ENCODE measurements at regions not wholly inside any gene's neighbourhood (a gene's known extent, or its start where the extent isn't known, plus 50 kb on each side); places are given as distances from the start of the nearest gene placed in this dataset.

GRCh38 chr6:56758553-56758952 lies 115.9 kb upstream of the DST start:
- DNase-seq (ENCODE audit: low read depth in 2 of 2), result no peak
- TF ChIP-seq CTCF (IDR thresholded peaks at IDR 0.05; ENCODE audit: low read depth, low read length), result no peak
- H3K4me3 ChIP-seq (replicated peaks in 1 of 2; ENCODE audit: low read depth in 2 of 2, low read length in 2 of 2), result no peak overlapping the region

GRCh38 chr6:56758120-56758519 lies 115.4 kb upstream of the DST start:
- no peak for TF ChIP-seq CTCF (IDR thresholded peaks at IDR 0.05; ENCODE audit: low read depth, low read length)
- DNase-seq (ENCODE audit: low read depth in 2 of 2), result peak in 1 of 2 donors; percentile 29
- H3K4me3 ChIP-seq (replicated peaks in 1 of 2; ENCODE audit: low read depth in 2 of 2, low read length in 2 of 2), result no peak overlapping the region

- peak; percentile 53 for TF ChIP-seq CTCF (IDR thresholded peaks at IDR 0.05; ENCODE audit: low read depth, low read length)
- no peak overlapping the region for H3K4me3 ChIP-seq (replicated peaks in 1 of 2; ENCODE audit: low read depth in 2 of 2, low read length in 2 of 2)
- peak; percentile 72 to 83 for DNase-seq (ENCODE audit: low read depth in 2 of 2)
These were observed 114.9 kb upstream of the DST start for GRCh38 chr6:56757588-56757984.

- no peak for TF ChIP-seq CTCF (IDR thresholded peaks at IDR 0.05; ENCODE audit: low read depth, low read length)
- no peak overlapping the region for H3K4me3 ChIP-seq (replicated peaks in 1 of 2; ENCODE audit: low read depth in 2 of 2, low read length in 2 of 2)
- DNase-seq (ENCODE audit: low read depth in 2 of 2), result no peak
These were observed 114.3 kb upstream of the DST start for GRCh38 chr6:56756791-56757587.

GRCh38 chr6:56756219-56756789 lies 113.6 kb upstream of the DST start:
- no peak for TF ChIP-seq CTCF (IDR thresholded peaks at IDR 0.05; ENCODE audit: low read depth, low read length)
- no peak overlapping the region for H3K4me3 ChIP-seq (replicated peaks in 1 of 2; ENCODE audit: low read depth in 2 of 2, low read length in 2 of 2)
- no peak for DNase-seq (ENCODE audit: low read depth in 2 of 2)

- no peak for TF ChIP-seq CTCF (IDR thresholded peaks at IDR 0.05; ENCODE audit: low read depth, low read length)
- no peak for DNase-seq (ENCODE audit: low read depth in 2 of 2)
- no peak overlapping the region for H3K4me3 ChIP-seq (replicated peaks in 1 of 2; ENCODE audit: low read depth in 2 of 2, low read length in 2 of 2)
These were observed 112.4 kb upstream of the DST start for GRCh38 chr6:56755040-56755439.
